Spleen (tissue), 11 donors: ENCODE measurements at regions not wholly inside any gene's neighbourhood (a gene's known extent, or its start where the extent isn't known, plus 50 kb on each side); places are given as distances from the start of the nearest gene placed in this dataset.

ENCODE experiments used
- DNase-seq: peaks from one replicate; pipeline ENCODE4 v3.0.0-alpha.2; 2020
- H3K27ac ChIP-seq, 8 donors: fragments of 200-600 bp; sonication (generic) in 7 of 8; 1 replicate in 4 of 8; 2 replicates in 4 of 8; pipeline versions ENCODE4 v1.5.0 to v1.8.0; 2016 to 2021; ENCODE audit warnings: inconsistent platforms in 4 of 8, mild to moderate bottlenecking in 4 of 8, moderate library complexity in 1 of 8
- H3K27me3 ChIP-seq, 7 donors: fragments of 200-600 bp; sonication (generic) in 6 of 7; replicated peaks in 1 of 7; 1 replicate in 4 of 7; 2 replicates in 3 of 7; pipeline versions ENCODE4 v1.5.0 to v1.8.0; 2016 to 2021; ENCODE audit warnings: inconsistent platforms in 3 of 7, mild to moderate bottlenecking in 1 of 7
- H3K36me3 ChIP-seq, 6 donors: fragments of 200-600 bp; sonication (generic) in 5 of 6; 1 replicate in 4 of 6; 2 replicates in 2 of 6; pipeline versions ENCODE4 v1.5.0 to v1.8.0; 2016 to 2021; ENCODE audit warnings: inconsistent platforms in 2 of 6
- H3K4me1 ChIP-seq, 6 donors: fragments of 200-600 bp; sonication (generic) in 5 of 6; 1 replicate in 3 of 6; 2 replicates in 3 of 6; pipeline versions ENCODE4 v1.5.0 to v1.8.0; 2016 to 2021; ENCODE audit warnings: inconsistent platforms in 3 of 6
- H3K4me3 ChIP-seq, 8 donors: fragments of 200-600 bp; sonication (generic) in 7 of 8; 1 replicate in 4 of 8; 2 replicates in 4 of 8; pipeline versions ENCODE4 v1.5.0 to v1.8.0; 2016 to 2021; ENCODE audit warnings: inconsistent platforms in 4 of 8, mild to moderate bottlenecking in 4 of 8, moderate library complexity in 2 of 8
- H3K9me3 ChIP-seq, 8 donors: fragments of 200-600 bp; sonication (generic) in 7 of 8; 1 replicate in 4 of 8; 2 replicates in 4 of 8; pipeline versions ENCODE4 v1.5.0 to v1.8.0; 2016 to 2021; ENCODE audit warnings: inconsistent platforms in 4 of 8
- POLR2A ChIP-seq, 3 donors: fragments of 450-650 bp; IDR thresholded peaks; one replicate each; pipeline ENCODE4 v1.5.1; 2017; ENCODE audit warnings: antibody characterized with exemption in 3 of 3, mild to moderate bottlenecking in 1 of 3
- POLR2AphosphoS5 ChIP-seq, 3 donors: sonication (generic); formaldehyde crosslinking; IDR thresholded peaks; one replicate each; pipeline ENCODE4 v1.5.1; 2017; ENCODE audit warnings: antibody characterized with exemption in 3 of 3
- WGBS, 5 donors: extraction: QIAGEN DNeasy Blood & Tissue Kit in 3 of 5; methylation state at CpG; one replicate each; pipeline versions ENCODE4 v1.1.5 to v1.1.7; 2013 to 2018; 5-methylcytosine and 5-hydroxymethylcytosine counted together
- intact Hi-C: fragments of 100-400 bp; cut with DNase I; formaldehyde crosslinking; loops from one replicate; pipeline ENCODE4 v1.15.0; 2023; ENCODE audit warnings: low total_unique reads
- TF ChIP-seq, protein P1 (sequence below), 11 experiments: fragments of 200-600 bp in 7 of 11; fragments of 450-650 bp in 4 of 11; sonication (generic) in 4 of 11; IDR thresholded peaks in 8 of 11; conservative IDR thresholded peaks in 3 of 11; 1 replicate in 7 of 11; 2 replicates in 4 of 11; pipeline versions ENCODE4 v1.4.0 to v1.8.0; 2016 to 2021; ENCODE audit warnings: antibody characterized with exemption in 11 of 11, inconsistent platforms in 4 of 11, mild to moderate bottlenecking in 1 of 11
- donor health status: healthy with polysubstance abuse.
- donor health status: DM: no; HTN: no; CAD: no; lungs with moderate emphysema.
- donor health status: DM: no; HTN: no; CAD: no.
- donor health status: Bipolar disorder and iron deficiency.
- donor health status: healthy.
- donor health status: DM: no; HTN: no; CAD: no.
- donor health status: DM: yes; HTN: yes; CAD: no.

DNA sequence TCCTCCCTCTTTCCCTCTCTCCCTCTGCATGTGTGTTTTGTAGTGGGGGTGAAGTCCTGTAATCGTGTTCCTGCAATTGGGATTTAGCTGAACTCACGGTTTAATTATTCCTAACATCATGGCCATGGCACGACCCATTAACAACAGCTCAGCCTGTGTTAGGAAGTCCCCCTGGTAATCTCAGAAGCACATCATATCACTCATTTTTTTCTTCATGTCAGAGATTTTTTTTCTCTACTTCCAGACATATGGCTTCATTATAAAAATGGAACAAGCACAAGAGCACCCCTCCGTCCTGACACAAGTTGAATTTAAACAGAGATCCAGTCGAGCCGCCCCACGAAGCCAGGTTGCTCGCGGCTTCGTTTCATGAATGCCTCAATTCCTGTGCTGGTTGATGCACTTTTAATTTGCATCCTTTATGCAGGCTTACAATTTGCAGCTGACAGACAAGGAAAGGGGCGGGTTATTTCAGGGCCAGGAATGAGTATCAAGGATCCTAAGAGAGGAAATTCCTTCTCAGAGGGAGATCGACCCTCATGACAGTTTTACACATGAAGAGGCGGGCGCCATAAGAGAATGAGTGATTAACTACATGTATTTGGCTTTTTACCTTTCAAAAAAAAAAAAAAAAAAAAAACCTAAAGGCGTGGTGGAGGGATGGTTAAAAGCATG is 192.9 kb downstream of the MAF start:
- no peak for DNase-seq
- no peak overlapping the region for H3K27ac ChIP-seq
- H3K36me3 ChIP-seq, result no peaks in the 10 kb centered on the region
- H3K9me3 ChIP-seq, result peaks cover 0 to 7% (median 2%) of the 10 kb centered on the region in 8 donors
- peaks cover 0 to 6% (median 0%) of the 10 kb centered on the region in 7 donors for H3K27me3 ChIP-seq
- WGBS, 5 donors, result 66 to 78% (median 72%) methylated on average over 15 of the region's 15 CpGs
- no peak for TF ChIP-seq POLR2A (IDR thresholded peaks at IDR 0.05)
- no peak for TF ChIP-seq POLR2AphosphoS5 (IDR thresholded peaks at IDR 0.05)
- TF ChIP-seq, protein P1, sequence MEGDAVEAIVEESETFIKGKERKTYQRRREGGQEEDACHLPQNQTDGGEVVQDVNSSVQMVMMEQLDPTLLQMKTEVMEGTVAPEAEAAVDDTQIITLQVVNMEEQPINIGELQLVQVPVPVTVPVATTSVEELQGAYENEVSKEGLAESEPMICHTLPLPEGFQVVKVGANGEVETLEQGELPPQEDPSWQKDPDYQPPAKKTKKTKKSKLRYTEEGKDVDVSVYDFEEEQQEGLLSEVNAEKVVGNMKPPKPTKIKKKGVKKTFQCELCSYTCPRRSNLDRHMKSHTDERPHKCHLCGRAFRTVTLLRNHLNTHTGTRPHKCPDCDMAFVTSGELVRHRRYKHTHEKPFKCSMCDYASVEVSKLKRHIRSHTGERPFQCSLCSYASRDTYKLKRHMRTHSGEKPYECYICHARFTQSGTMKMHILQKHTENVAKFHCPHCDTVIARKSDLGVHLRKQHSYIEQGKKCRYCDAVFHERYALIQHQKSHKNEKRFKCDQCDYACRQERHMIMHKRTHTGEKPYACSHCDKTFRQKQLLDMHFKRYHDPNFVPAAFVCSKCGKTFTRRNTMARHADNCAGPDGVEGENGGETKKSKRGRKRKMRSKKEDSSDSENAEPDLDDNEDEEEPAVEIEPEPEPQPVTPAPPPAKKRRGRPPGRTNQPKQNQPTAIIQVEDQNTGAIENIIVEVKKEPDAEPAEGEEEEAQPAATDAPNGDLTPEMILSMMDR (IDR thresholded peaks at IDR 0.05 in 8 of 11, conservative IDR thresholded peaks at IDR 0.05 in 3 of 11), result no peak
- H3K4me3 ChIP-seq, result no peak overlapping the region
- intact Hi-C loops, result no loop called here
- peaks cover 0 to 2% (median 0%) of the 10 kb centered on the region in 6 donors for H3K4me1 ChIP-seq

DNA sequence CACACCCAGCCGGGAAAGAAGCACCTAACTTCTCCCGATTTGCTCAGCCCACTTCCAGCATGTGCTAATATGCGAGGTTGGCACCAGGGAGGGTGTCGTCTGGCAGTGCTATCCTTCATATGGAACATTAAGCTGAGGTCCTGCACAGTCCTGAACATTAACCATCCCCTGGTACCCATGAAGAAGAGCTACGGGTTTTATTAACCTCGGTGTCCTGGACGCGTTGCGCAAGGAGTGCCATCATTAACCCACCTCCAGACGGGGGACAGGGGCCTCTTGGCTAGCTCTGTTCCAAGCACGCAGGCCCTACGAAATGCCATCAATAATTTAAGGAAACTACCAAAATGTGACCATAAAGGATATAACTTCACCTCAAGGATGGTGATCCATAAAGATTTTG is 193.5 kb downstream of the MAF start:
- DNase-seq, result no peak
- H3K4me1 ChIP-seq, result no peaks in the 10 kb centered on the region
- H3K36me3 ChIP-seq, result no peaks in the 10 kb centered on the region
- TF ChIP-seq POLR2AphosphoS5 (IDR thresholded peaks at IDR 0.05) (no peak), POLR2A (IDR thresholded peaks at IDR 0.05) (no peak)
- TF ChIP-seq, protein P1 (IDR thresholded peaks at IDR 0.05 in 8 of 11, conservative IDR thresholded peaks at IDR 0.05 in 3 of 11), result no peak
- no peak overlapping the region for H3K27ac ChIP-seq
- intact Hi-C loops, result no loop called here
- H3K27me3 ChIP-seq, result peaks cover 0 to 6% (median 0%) of the 10 kb centered on the region in 7 donors
- H3K4me3 ChIP-seq, result no peak overlapping the region
- peaks cover 0 to 7% (median 2%) of the 10 kb centered on the region in 8 donors for H3K9me3 ChIP-seq
- WGBS, 5 donors, result 92 to 96% (median 93%) methylated on average over 12 of the region's 12 CpGs

DNA sequence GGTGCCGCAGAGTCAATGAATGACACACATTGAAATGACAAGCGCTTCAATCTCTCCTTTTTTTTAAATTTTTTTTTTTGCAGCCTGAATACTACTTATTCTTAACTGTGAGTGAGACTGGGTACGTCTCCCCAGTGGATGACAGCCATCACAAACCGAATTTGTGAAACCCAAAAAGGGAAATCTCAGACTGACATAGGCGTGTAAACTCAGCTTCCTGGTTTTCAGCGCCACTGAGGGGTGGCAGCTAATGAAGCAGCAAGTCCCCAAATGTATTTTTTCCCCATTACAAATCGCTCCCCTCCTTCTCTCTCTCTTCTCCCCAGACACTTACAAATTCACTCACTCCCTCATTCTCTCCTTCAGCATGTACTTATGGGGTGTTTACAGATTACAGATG is 196.0 kb downstream of the MAF start:
- intact Hi-C loops, result no loop called here
- H3K27ac ChIP-seq, result no peak overlapping the region
- H3K4me1 ChIP-seq, result no peaks in the 10 kb centered on the region
- H3K4me3 ChIP-seq, result no peak overlapping the region
- H3K9me3 ChIP-seq, result peaks cover 0 to 7% (median 2%) of the 10 kb centered on the region in 8 donors
- TF ChIP-seq POLR2AphosphoS5 (IDR thresholded peaks at IDR 0.05), result no peak
- no peak for TF ChIP-seq POLR2A (IDR thresholded peaks at IDR 0.05)
- TF ChIP-seq, protein P1 (IDR thresholded peaks at IDR 0.05 in 8 of 11, conservative IDR thresholded peaks at IDR 0.05 in 3 of 11), result no peak
- DNase-seq, result no peak
- 63 to 74% (median 69%) methylated on average over 7 of the region's 7 CpGs for WGBS, 5 donors
- H3K36me3 ChIP-seq, result no peaks in the 10 kb centered on the region
- peaks cover 0 to 6% (median 0%) of the 10 kb centered on the region in 7 donors for H3K27me3 ChIP-seq

DNA sequence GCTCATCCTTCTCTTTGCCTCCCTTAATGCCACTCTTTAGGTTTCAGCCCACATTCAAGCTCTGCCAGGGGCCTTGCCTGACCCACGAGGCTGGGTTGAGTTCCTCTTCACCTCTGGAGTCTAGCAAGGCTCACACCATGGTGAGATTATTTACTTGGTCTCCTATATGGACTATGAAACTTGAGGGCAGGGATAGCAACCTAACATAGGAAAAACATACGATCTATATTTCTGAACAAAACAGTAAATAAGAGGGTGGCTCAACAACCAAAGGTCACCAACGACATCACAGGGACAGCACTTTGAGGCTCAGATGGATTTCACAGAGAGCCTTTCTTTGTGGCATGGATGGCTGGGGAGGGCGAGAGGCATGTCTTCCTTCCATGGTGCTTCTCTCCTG is 197.0 kb downstream of the MAF start:
- Histone ChIP-seq H3K27me3 (peaks cover 0 to 6% (median 0%) of the 10 kb centered on the region in 7 donors), H3K9me3 (peaks cover 0 to 7% (median 2%) of the 10 kb centered on the region in 8 donors), H3K4me1 (no peaks in the 10 kb centered on the region), H3K27ac (no peak overlapping the region), H3K4me3 (no peak overlapping the region), H3K36me3 (no peaks in the 10 kb centered on the region)
- intact Hi-C loops, result no loop called here
- TF ChIP-seq POLR2A (IDR thresholded peaks at IDR 0.05) (no peak), POLR2AphosphoS5 (IDR thresholded peaks at IDR 0.05) (no peak)
- TF ChIP-seq, protein P1 (IDR thresholded peaks at IDR 0.05 in 8 of 11, conservative IDR thresholded peaks at IDR 0.05 in 3 of 11), result no peak
- WGBS, 5 donors, result 79 to 94% (median 83%) methylated on average over 4 of the region's 4 CpGs
- DNase-seq, result no peak
